ENCODE measurements at regions not wholly inside any gene's neighbourhood (a gene's known extent, or its start where the extent isn't known, plus 50 kb on each side); places are given as distances from the start of the nearest gene placed in this dataset.
"Not testable (repeated sequence)": the region's sequence is repeated elsewhere in the genome, so short reads cannot be mapped to it uniquely, and the experiment has no call there.

DNA sequence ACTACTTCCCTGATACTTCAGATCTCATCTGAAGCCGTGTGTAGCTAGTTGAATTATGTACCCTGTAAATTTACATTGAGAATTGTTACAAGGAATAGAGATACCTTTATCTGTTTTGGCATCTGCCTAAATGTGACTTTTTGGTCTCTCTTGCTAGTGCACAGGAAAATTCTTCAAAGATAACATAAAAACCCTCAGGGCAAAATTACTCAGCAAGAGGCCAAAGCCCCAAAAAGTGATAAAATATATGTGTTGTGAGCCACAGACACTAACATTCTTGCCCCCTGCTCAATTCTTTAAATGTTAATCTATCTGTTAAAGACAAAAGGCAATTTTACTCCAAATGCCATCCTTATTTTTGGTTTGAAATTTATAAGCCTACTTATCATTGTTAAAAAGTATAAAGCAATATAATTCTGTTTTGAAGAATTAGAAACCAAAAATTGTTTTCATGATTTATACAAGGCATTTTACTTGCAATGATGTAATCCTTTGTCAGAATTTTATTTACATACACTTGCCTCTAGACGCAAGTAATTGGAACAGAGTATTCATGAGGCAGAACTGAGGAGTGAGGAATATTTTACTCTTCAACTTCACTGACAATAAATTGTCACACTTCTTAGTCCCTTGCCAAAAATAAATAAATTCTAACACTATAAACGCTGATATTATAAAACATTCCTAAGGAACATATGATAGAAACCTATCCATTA lies 186.2 kb downstream of the EPM2A start:
- DNase-seq (ENCODE audit: low read depth): no peak

DNA sequence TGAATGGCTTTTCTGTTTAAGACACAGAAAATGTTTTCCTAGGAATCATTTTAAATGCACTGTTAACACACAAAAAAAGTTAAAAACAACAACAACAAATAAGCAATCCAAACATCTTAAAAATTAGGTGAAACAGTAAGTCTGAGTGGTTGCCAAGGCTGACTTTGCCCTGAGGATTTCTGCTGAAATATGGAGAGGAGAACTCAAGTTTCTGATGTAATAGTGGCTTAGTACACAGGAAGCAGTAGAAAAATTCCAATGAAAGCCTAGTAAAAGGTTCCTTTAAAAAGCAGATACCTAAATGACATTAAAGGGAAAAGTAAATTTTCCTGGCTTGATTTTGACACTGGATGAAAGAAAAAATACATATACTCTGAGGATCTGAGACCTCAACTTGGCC lies 184.2 kb downstream of the EPM2A start:
- no peak for DNase-seq (ENCODE audit: low read depth)

DNA sequence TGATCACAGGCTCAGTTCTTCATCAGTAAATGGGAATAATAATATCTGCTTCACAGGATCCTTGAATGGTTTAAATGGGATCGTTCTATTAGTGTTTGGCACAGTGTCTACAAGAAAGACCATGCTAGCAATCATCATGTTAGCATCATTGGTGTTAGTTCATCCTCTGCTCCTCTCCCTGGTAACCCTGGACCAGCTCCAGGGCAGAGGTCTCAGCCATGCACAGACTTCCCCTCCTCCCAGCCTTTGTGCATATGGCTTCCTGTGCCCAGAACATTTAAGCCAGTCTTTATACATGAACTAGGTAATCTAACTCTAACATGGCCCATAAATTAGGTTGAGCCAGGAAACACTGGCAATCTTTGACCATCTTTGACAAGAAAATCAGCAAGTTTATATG lies 180.2 kb downstream of the EPM2A start:
- DNase-seq (ENCODE audit: low read depth): no peak

DNA sequence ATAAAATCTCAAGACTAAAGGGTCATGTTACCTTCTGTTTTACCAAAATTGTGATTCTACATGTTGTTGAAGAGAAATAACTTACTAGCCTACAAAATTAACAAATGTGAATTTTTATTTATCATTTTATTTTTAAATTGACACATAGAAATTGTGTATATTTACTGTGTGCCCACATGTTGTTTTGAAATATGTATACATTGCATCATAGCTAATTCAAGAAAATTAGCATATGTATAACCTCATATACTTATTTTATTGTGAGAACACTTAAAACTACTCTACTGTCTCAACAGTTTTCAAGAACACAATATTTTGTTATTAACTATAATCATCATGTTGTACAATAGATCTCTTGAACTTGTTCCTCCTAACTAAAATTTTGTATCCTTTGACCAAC lies 177.8 kb downstream of the EPM2A start:
- DNase-seq (ENCODE audit: low read depth): no peak

DNA sequence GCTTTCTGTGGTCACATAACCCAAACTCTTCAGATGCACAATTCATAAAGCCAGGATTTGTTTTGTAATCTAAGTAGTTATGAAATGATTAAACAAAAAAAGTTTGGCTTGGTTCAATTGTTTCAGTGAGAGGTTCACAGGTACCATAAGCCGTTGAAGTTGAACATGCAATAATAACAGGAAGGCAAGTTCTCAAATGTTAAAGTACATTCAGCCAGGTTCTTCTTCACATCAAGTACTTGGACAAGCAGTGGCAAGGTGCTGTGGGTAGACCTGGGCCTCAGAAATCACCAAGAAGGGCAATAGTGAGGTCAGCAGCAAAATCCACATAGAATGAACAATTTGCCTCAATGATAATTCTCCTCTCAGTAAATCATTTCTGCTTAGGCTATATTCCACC lies 175.5 kb downstream of the EPM2A start:
- no peak for DNase-seq (ENCODE audit: low read depth)

DNA sequence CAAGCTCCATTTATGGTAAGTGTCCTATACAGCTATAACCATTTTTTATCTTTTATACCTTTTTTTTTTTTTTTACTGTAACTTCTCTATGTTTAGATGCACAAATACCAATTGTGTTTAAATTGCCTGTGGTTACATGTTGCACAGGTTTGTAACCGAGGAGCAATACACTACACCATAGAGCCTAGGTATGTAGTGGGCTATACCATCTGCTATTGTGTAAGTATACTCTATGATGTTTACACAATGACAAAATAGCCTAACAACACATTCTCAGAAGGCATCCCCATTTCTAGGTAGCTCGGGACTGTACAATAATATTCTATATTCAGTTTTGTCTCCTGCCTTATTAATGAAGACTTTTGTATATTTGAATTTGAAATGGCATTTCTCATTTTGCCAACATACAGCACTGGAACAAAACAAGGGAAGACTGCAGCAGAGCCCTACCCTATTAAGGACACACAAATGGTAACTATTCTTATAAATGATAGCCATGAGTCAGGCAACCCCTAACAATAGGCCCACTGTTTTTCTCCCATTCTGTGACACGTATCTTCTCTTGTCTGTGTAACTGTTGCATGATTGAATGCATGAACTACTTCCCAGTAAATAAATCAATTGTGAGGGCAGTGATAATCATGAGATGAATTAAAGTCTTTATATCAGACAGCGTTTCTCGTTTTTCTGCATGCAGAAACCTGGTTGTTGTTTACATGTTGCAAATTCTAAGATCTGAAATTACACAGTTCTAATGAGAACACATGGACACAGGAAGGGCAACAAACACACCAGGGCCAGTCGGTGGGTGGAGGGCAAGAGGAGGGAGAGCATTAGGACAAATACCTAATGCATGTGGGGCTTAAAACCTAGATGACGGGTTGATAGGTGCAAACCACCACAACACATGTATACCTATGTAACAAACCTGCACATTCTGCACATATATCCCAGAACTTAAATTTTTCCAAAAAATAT lies 173.9 kb downstream of the EPM2A start:
- DNase-seq (ENCODE audit: low read depth): no peak

DNA sequence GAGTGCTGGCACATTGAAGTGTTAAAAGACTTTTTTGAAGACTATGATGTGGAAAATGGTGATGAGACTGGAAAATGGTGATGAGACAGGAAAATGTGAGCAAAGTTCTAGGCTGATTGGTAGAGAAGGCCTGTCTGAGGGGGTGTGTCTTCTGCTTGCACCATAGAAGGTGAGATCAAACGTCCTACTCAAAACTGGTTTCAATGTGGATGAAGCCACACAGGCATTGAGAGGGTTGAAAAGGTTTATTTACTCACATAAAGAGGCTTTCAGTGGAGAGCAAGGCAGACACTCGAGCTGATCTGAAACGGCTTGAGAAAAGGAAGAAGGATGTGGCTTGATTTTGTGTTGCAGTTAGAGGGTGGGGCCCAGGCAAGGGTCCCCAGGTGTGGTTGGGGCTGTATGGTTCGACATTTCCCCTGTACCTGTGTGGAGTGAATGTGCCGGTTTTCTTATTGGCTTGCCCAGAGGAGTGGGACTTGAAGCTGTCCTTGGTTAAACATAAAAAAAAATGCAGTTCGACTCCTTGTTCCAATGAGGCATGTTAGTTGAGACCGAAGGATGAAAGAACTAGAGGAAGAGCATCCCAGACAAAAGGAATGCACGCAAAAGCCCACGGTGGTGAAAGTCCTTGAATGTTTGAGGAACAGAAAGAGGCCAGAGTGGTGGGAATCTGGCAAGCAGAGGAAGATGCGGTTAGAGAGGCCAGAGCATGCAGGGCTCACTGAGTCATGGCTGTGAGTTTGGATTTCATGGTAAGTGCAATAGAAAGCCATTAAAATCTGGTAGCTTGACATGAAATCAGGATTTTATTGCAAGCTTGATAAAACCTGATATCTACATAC lies 172.3 kb downstream of the EPM2A start:
- no peak for DNase-seq (ENCODE audit: low read depth)

DNA sequence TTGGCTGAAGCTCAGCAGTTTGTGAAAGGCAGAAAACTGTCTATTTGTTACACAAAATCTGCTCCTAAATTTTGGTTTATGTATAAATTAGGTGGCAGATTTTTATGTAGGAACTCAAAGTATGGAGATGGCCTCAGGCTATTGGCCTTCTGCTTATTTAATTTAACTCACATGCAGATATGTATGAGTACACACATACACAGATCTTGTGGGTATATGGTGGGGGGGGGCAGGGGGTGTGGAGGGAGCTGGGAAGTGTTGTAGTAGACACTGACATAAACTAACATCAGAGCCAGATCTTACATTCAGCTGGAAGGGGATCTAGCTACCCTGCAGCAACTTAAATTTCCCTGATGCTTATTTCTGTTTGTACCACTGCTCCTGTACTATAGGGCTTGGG lies 170.8 kb downstream of the EPM2A start:
- DNase-seq (ENCODE audit: low read depth): no peak

DNA sequence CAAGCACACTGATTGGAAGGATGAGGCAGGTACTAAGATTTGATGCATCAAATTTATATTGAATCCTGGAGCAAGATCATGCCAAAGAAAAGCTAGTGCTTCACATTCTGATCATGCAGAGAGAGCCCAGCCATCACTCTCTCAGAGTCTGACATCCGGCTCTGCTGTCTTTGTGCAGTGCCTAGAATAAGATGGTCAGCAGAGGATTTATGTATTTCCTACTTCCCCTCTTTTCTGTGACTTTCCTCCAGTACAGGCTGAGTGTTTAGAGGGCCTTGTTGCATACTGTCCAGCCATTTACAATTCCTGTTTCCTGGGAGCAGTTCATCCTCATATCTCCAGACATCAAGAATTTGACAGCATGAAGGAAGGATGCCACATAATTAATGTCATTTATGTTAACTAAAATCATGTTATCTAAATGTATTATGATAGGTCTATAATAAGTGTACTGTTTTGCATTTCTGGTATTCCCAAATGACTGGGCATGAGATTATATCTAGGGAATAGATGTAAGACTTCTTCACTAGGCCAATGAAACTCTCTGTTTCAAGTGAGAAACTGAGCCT lies 167.6 kb downstream of the EPM2A start:
- no peak for DNase-seq (ENCODE audit: low read depth)

DNA sequence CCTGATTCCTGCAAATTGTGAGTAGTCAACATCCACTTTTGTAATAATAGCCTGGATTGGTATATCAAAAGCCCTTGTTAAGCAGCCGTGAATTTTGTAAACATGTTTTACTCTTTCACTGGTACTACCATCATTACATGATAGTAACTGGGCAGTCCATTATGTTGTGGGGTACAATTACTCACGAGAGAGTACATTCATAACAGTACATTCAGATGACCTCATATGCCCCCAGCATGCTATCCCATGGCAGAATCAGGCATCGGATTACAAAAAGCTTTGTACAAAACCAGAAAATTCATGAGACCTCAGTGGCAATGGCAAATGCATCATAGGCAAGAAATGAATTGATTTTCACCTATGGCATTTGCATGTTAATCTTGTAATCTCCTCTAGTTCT lies 166.2 kb downstream of the EPM2A start:
- DNase-seq (ENCODE audit: low read depth): no peak

DNA sequence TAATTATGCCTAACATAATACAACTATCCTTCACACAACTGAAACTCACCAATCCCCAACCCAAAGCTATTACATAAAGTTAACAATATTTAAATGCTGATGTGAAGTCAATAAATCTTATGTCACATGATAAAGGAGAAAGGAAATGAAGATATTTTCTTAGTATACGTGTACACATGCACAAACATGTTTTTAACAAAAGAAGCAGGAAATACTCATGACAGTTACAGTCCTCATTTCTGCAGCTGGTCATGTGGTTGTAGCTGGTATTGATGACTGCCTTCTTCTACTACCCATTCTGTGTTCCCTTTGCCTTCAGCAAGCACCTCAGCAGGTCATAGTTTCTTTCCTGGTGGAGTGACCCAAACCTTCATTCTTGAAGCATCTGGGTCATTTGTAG lies 165.0 kb downstream of the EPM2A start:
- not testable (repeated sequence) for DNase-seq (ENCODE audit: low read depth)

DNA sequence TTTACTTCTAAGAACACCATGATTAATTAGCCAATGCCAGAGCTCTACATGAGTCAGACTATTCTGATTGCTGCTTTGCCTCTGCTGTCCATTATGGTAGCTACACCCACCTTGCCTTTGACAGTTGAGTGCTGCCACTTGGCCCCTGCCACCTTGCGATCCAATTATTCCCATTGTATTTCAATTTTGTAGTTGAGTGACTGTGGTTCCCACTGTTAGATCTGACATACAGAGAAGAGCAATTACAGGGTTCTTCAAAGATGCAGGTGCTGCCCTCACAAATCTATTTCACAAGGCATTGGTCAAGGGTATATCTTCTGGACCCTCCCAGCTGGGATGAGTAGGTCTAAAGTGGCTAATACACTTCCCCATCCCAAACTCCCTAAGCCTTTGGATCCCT lies 161.1 kb downstream of the EPM2A start:
- DNase-seq (ENCODE audit: low read depth): not testable (repeated sequence)
